WTC11 (cell line): ENCODE measurements at regions not wholly inside any gene's neighbourhood (a gene's known extent, or its start where the extent isn't known, plus 50 kb on each side); places are given as distances from the start of the nearest gene placed in this dataset.

Experiments
- ATAC-seq: fragments of 200-7000 bp; cut with Tn5 transposase; 2 replicates; pipeline ENCODE4 v1.10.0; 2021; ENCODE audit warnings: mild to moderate bottlenecking, moderate library complexity
- CTCF ChIA-PET: fragments of 300-600 bp; sonication (Branson Sonifier 250); formaldehyde crosslinking; loops from one replicate; lab custom pipeline; 2021; ENCODE audit warnings: antibody characterized with exemption; lab: Charles Lee
- POLR2A ChIA-PET: fragments of 350-600 bp; sonication (Branson Sonifier 250); formaldehyde crosslinking; loops from one replicate; lab custom pipeline; 2021; ENCODE audit warnings: antibody characterized with exemption; lab: Charles Lee
- DNase-seq: peaks from one replicate; pipeline ENCODE4 v3.0.0; 2021; ENCODE audit warnings: low spot score
- H3K27ac Mint-ChIP-seq: 2 replicates; pipeline ENCODE4 v1.8.0; 2021; ENCODE audit warnings: mixed read lengths
- H3K27me3 Mint-ChIP-seq: 2 replicates; pipeline ENCODE4 v1.8.0; 2021; ENCODE audit warnings: low read depth, mild to moderate bottlenecking, moderate library complexity, mixed read lengths
- H3K36me3 Mint-ChIP-seq: 2 replicates; pipeline ENCODE4 v1.8.0; 2021; ENCODE audit warnings: mixed read lengths
- H3K4me1 Mint-ChIP-seq: 2 replicates; pipeline ENCODE4 v1.8.0; 2022; ENCODE audit warnings: mixed read lengths
- H3K4me3 Mint-ChIP-seq: 2 replicates; pipeline ENCODE4 v1.8.0; 2021; ENCODE audit warnings: mild to moderate bottlenecking, moderate library complexity, mixed read lengths
- H3K9me3 Mint-ChIP-seq: 2 replicates; pipeline ENCODE4 v1.8.0; 2021; ENCODE audit warnings: mixed read lengths
- AR ChIP-seq: fragments of 250-450 bp; sonication (Bioruptor Pico); IDR thresholded peaks from 2 replicates; pipeline ENCODE4 v1.9.0; 2021; ENCODE audit warnings: mild to moderate bottlenecking
- CREB1 ChIP-seq: sonication (generic); formaldehyde crosslinking; IDR thresholded peaks from 2 replicates; pipeline ENCODE4 v1.8.0; 2023; ENCODE audit warnings: mild to moderate bottlenecking, missing genetic modification reagents
- ELF4 ChIP-seq: sonication (generic); formaldehyde crosslinking; IDR thresholded peaks from 2 replicates; pipeline ENCODE4 v1.8.1; 2022; ENCODE audit warnings: low read depth, mild to moderate bottlenecking, moderate library complexity, missing genetic modification reagents
- FOXK1 ChIP-seq: sonication (generic); formaldehyde crosslinking; IDR thresholded peaks from 2 replicates; pipeline ENCODE4 v1.8.0; 2022; ENCODE audit warnings: mild to moderate bottlenecking, moderate library complexity, missing genetic modification reagents
- HMGA2 ChIP-seq: fragments of 250-450 bp; sonication (Bioruptor Pico); IDR thresholded peaks from 2 replicates; pipeline ENCODE4 v1.4.0; 2021; ENCODE audit warnings: mild to moderate bottlenecking, moderate library complexity
- JUN ChIP-seq: sonication (generic); formaldehyde crosslinking; IDR thresholded peaks from 2 replicates; pipeline ENCODE4 v1.8.0; 2023; ENCODE audit warnings: mild to moderate bottlenecking, missing genetic modification reagents
- NFATC4 ChIP-seq: fragments of 250-450 bp; sonication (Bioruptor Pico); IDR thresholded peaks from 2 replicates; pipeline ENCODE4 v1.9.0; 2021; ENCODE audit warnings: mild to moderate bottlenecking
- NR2C2 ChIP-seq: sonication (generic); formaldehyde crosslinking; IDR thresholded peaks from 2 replicates; pipeline ENCODE4 v1.8.0; 2022; ENCODE audit warnings: mild to moderate bottlenecking, missing genetic modification reagents
- NR3C1 ChIP-seq: sonication (generic); formaldehyde crosslinking; conservative IDR thresholded peaks from 2 replicates; pipeline ENCODE4 v1.8.1; 2023; ENCODE audit warnings: low read depth, mild to moderate bottlenecking, missing genetic modification reagents
- RELA ChIP-seq: sonication (generic); formaldehyde crosslinking; IDR thresholded peaks from 2 replicates; pipeline ENCODE4 v1.8.1; 2022; ENCODE audit warnings: missing genetic modification reagents, mild to moderate bottlenecking, borderline replicate concordance
- RORB ChIP-seq: fragments of 250-450 bp; sonication (Bioruptor Pico); IDR thresholded peaks from 2 replicates; pipeline ENCODE4 v1.9.0; 2021; ENCODE audit warnings: mild to moderate bottlenecking
- SMAD3 ChIP-seq: sonication (generic); formaldehyde crosslinking; IDR thresholded peaks from 2 replicates; pipeline ENCODE4 v1.8.0; 2022; ENCODE audit warnings: missing genetic modification reagents, mild to moderate bottlenecking, borderline replicate concordance
- SMAD4 ChIP-seq: sonication (generic); formaldehyde crosslinking; IDR thresholded peaks from 2 replicates; pipeline ENCODE4 v1.8.0; 2022; ENCODE audit warnings: mild to moderate bottlenecking, missing genetic modification reagents
- ZNF317 ChIP-seq: sonication (generic); formaldehyde crosslinking; IDR thresholded peaks from 2 replicates; pipeline ENCODE4 v1.8.1; 2023; ENCODE audit warnings: low read depth, mild to moderate bottlenecking, moderate library complexity, missing genetic modification reagents, borderline replicate concordance
- ZNF423 ChIP-seq: fragments of 250-450 bp; sonication (Bioruptor Pico); IDR thresholded peaks from 2 replicates; pipeline ENCODE4 v2.1.2; 2022; ENCODE audit warnings: mild to moderate bottlenecking, moderate library complexity
- ZNF532 ChIP-seq: fragments of 250-450 bp; sonication (Bioruptor Pico); IDR thresholded peaks from 2 replicates; pipeline ENCODE4 v1.9.0; 2021; ENCODE audit warnings: mild to moderate bottlenecking, borderline replicate concordance
- ZNF671 ChIP-seq: fragments of 250-450 bp; sonication (Bioruptor Pico); IDR thresholded peaks from 2 replicates; pipeline ENCODE4 v1.8.0; 2021; ENCODE audit warnings: mild to moderate bottlenecking
- TF ChIP-seq, protein P1 (sequence below): fragments of 250-450 bp; sonication (Bioruptor Pico); IDR thresholded peaks from 2 replicates; pipeline ENCODE4 v2.1.2; 2022; ENCODE audit warnings: mild to moderate bottlenecking, moderate library complexity
- TF ChIP-seq, protein P2 (sequence below): sonication (generic); formaldehyde crosslinking; IDR thresholded peaks from 2 replicates; pipeline ENCODE4 v1.8.1; 2023; ENCODE audit warnings: mild to moderate bottlenecking, missing genetic modification reagents, moderate library complexity
- TF ChIP-seq, protein P3 (sequence below): sonication (generic); formaldehyde crosslinking; IDR thresholded peaks from 2 replicates; pipeline ENCODE4 v1.8.1; 2023; ENCODE audit warnings: mild to moderate bottlenecking, moderate library complexity, missing genetic modification reagents
- TF ChIP-seq, protein P4 (sequence below): sonication (generic); formaldehyde crosslinking; IDR thresholded peaks from 2 replicates; pipeline ENCODE4 v1.8.1; 2022; ENCODE audit warnings: missing genetic modification reagents, borderline replicate concordance
- TF ChIP-seq, protein P5 (sequence below): sonication (generic); formaldehyde crosslinking; conservative IDR thresholded peaks from 2 replicates; pipeline ENCODE4 v1.8.1; 2022; ENCODE audit warnings: mild to moderate bottlenecking, missing genetic modification reagents

- TF ChIP-seq AR (CRISPR knock-in tag) (no peak), FOXK1 (CRISPR knock-in tag) (no peak), ZNF532 (CRISPR knock-in tag) (no peak), ZNF317 (CRISPR knock-in tag) (no peak), ZNF423 (no peak), SMAD4 (CRISPR knock-in tag) (no peak), RELA (CRISPR knock-in tag) (no peak)
- TF ChIP-seq, protein P1, sequence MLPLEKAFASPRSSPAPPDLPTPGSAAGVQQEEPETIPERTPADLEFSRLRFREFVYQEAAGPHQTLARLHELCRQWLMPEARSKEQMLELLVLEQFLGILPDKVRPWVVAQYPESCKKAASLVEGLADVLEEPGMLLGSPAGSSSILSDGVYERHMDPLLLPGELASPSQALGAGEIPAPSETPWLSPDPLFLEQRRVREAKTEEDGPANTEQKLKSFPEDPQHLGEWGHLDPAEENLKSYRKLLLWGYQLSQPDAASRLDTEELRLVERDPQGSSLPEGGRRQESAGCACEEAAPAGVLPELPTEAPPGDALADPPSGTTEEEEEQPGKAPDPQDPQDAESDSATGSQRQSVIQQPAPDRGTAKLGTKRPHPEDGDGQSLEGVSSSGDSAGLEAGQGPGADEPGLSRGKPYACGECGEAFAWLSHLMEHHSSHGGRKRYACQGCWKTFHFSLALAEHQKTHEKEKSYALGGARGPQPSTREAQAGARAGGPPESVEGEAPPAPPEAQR (CRISPR knock-in tag): no peak
Measured at GRCh38 chr4:81562093-81562492, 90.4 kb upstream of the RASGEF1B start (continued).

GRCh38 chr4:81557306-81557705 lies 85.6 kb upstream of the RASGEF1B start:
- peaks cover 34% of the 10 kb centered on the region for H3K4me1 Mint-ChIP-seq
- H3K36me3 Mint-ChIP-seq: no peaks in the 10 kb centered on the region
- CTCF ChIA-PET: no interaction called here
- no peak for TF ChIP-seq SMAD3 (CRISPR knock-in tag)
- TF ChIP-seq, protein P2, sequence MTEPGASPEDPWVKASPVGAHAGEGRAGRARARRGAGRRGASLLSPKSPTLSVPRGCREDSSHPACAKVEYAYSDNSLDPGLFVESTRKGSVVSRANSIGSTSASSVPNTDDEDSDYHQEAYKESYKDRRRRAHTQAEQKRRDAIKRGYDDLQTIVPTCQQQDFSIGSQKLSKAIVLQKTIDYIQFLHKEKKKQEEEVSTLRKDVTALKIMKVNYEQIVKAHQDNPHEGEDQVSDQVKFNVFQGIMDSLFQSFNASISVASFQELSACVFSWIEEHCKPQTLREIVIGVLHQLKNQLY (CRISPR knock-in tag): no peak
- no peak for TF ChIP-seq RORB (CRISPR knock-in tag)
- no peak for TF ChIP-seq NFATC4 (CRISPR knock-in tag)
- TF ChIP-seq HMGA2 (CRISPR knock-in tag): no peak
- TF ChIP-seq, protein P3, sequence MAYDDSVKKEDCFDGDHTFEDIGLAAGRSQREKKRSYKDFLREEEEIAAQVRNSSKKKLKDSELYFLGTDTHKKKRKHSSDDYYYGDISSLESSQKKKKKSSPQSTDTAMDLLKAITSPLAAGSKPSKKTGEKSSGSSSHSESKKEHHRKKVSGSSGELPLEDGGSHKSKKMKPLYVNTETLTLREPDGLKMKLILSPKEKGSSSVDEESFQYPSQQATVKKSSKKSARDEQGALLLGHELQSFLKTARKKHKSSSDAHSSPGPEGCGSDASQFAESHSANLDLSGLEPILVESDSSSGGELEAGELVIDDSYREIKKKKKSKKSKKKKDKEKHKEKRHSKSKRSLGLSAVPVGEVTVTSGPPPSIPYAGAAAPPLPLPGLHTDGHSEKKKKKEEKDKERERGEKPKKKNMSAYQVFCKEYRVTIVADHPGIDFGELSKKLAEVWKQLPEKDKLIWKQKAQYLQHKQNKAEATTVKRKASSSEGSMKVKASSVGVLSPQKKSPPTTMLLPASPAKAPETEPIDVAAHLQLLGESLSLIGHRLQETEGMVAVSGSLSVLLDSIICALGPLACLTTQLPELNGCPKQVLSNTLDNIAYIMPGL (CRISPR knock-in tag): no peak
- TF ChIP-seq ELF4 (CRISPR knock-in tag): no peak
- no peak for TF ChIP-seq CREB1
- TF ChIP-seq, protein P4, sequence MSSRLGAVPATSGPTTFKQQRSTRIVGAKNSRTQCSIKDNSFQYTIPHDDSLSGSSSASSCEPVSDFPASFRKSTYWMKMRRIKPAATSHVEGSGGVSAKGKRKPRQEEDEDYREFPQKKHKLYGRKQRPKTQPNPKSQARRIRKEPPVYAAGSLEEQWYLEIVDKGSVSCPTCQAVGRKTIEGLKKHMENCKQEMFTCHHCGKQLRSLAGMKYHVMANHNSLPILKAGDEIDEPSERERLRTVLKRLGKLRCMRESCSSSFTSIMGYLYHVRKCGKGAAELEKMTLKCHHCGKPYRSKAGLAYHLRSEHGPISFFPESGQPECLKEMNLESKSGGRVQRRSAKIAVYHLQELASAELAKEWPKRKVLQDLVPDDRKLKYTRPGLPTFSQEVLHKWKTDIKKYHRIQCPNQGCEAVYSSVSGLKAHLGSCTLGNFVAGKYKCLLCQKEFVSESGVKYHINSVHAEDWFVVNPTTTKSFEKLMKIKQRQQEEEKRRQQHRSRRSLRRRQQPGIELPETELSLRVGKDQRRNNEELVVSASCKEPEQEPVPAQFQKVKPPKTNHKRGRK (CRISPR knock-in tag): no peak
- TF ChIP-seq, protein P5, sequence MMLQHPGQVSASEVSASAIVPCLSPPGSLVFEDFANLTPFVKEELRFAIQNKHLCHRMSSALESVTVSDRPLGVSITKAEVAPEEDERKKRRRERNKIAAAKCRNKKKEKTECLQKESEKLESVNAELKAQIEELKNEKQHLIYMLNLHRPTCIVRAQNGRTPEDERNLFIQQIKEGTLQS (CRISPR knock-in tag): no peak
- TF ChIP-seq NR2C2 (CRISPR knock-in tag): no peak
- TF ChIP-seq NR3C1: no peak
- no peak for TF ChIP-seq JUN (CRISPR knock-in tag)
- no peak for TF ChIP-seq AR (CRISPR knock-in tag)
- TF ChIP-seq ZNF671 (CRISPR knock-in tag): no peak

More at GRCh38 chr4:81557306-81557705, 85.6 kb upstream of the RASGEF1B start:
- no peak overlapping the region for H3K27ac Mint-ChIP-seq
- H3K9me3 Mint-ChIP-seq: peaks cover 14% of the 10 kb centered on the region
- no peak overlapping the region for H3K4me3 Mint-ChIP-seq
- no peaks in the 10 kb centered on the region for H3K27me3 Mint-ChIP-seq
- ATAC-seq: no peak
- POLR2A ChIA-PET: no interaction called here
- no peak for DNase-seq
